ENCODE measurements at regions not wholly inside any gene's neighbourhood (a gene's known extent, or its start where the extent isn't known, plus 50 kb on each side); places are given as distances from the start of the nearest gene placed in this dataset.

DNA sequence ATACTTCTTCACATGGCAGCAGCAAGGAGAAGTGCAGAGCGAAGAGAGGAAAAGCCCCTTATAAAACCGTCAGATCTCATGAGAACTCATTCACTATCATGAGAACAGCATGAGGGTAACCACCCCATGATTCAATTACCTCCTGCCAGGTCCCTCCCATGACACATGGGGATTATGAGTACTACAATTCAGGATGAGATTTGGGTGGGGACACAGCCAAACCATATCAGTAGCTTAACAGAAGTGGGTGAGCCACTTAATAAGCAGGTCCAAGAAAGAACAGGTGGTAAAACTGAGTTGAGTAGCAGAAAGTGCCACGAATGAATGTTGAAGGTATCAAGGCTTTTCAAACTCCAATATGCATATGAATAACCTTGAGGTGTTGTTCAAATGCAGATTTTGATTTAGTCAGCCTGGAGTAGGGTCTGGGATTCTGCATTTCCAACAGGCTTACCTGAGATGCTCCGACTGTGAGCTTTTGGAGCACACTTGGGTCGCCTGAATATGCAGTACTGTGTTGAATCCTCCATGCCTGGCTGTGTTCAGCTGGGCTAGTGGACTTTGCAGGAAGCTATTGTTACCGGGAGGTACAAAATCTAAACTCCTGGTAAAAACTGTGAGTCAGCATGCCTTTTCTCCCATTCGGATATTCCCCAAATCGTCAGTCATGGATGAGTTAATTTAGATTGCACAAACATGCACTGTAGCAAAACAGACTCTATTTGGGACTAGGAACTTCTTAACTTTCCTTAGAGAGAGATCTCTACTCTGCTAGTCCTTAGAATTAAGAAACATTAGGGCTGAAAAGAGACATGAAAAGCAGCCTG lies 69.0 kb upstream of the PRKCQ start:
- no peak for DNase-seq (ENCODE audit: low read depth, low spot score)

GRCh38 chr10:6647811-6648526 lies 67.9 kb upstream of the PRKCQ start:
- DNase-seq (ENCODE audit: low read depth, low spot score) = no peak

DNA sequence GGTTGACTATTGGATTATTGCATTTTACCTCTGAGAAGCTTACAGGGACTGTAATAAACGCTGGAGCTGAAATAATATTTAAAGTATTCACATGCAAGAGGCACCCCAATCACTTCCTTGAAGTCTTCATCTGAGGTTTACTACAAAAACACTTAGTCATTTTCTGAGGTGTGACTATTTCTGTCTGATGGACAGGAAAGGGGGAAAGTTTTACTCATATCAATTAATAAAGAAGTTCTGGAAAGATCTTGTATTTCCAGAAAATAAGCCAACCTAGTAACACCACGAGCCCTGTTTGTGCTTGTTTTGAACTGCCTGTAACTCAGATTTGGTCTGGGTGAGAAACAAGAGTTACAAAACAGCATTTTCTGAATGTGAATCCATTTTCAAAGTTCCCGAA lies 63.9 kb upstream of the PRKCQ start:
- no peak for DNase-seq (ENCODE audit: low read depth, low spot score)

DNA sequence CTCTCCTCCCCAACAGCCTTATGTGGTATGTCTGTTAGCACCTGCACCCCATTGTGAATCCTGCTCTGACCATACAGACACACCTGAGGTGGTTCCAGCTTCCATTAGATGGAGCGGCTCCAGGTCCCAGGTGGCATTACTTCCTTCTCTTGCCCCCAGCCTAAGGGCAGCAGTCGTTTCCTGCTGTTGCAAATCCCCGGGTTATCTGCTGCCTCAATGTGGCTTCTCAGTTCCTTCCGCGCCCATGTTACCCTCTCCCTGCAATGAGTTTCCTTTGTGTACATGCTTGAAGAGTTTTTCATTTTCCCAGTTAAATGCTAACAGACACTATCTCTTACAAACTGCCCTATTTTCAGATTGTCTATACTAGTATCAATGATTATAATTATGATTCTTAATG lies 62.8 kb upstream of the PRKCQ start:
- DNase-seq (ENCODE audit: low read depth, low spot score) = no peak

GRCh38 chr10:6640433-6641040 lies 60.5 kb upstream of the PRKCQ start:
- no peak for DNase-seq (ENCODE audit: low read depth, low spot score)

GRCh38 chr10:6637053-6637452 lies 57.0 kb upstream of the PRKCQ start:
- no peak for DNase-seq (ENCODE audit: low read depth, low spot score)

DNA sequence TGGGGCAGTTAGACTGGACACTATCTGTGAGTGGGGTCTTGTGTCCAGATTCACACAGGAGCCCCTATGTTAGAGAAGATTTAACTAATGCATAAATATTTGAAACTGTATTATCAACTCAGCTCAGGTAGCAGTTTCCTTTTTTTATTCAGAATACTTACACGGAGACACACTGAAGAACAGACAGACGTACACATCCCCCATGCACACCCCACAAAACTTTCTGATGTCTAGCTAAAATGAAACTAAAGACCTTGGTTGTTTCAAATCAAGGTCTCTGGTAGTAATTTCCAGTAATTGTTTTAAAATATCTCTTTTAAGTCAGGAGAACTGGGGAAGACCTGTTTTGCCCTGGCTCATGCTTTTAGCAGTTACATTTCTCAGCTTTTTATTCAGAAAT lies 55.7 kb upstream of the PRKCQ start:
- DNase-seq (ENCODE audit: low read depth, low spot score) = no peak
